Keratinocyte (primary cell): ENCODE measurements at regions not wholly inside any gene's neighbourhood (a gene's known extent, or its start where the extent isn't known, plus 50 kb on each side); places are given as distances from the start of the nearest gene placed in this dataset.
A peak's percentile ranks its signal among the peaks of the same experiment; 100 is the strongest.

ENCODE experiments used
- DNase-seq: peaks from one replicate; pipeline ENCODE4 v3.0.0-alpha.2; 2011; ENCODE audit warnings: low read depth, missing footprints, low spot score
- FAIRE-seq: peaks from 2 replicates; lab custom pipeline; 2011; peaks lifted over from hg19 to GRCh38; lab: Jason Lieb, UNC
- H2AFZ ChIP-seq: 2 replicates; pipeline ENCODE4 v1.6.0; 2012; ENCODE audit warnings: low read length, control low read depth, inconsistent platforms; ENCODE audit not compliant: control insufficient read depth
- H3K27ac ChIP-seq: 2 replicates; pipeline ENCODE4 v1.5.1; 2011; ENCODE audit warnings: low read length; ENCODE audit not compliant: control insufficient read depth, insufficient read depth
- H3K27me3 ChIP-seq: 3 replicates; pipeline ENCODE4 v1.6.0; 2011; ENCODE audit warnings: low read length; ENCODE audit not compliant: control insufficient read depth, insufficient read depth; ENCODE audit errors: extremely low read depth
- H3K36me3 ChIP-seq, 2 experiments: 2 replicates in 1 of 2; 3 replicates in 1 of 2; pipeline ENCODE4 v1.5.1; 2011; ENCODE audit warnings: low read length in 2 of 2, mild to moderate bottlenecking in 1 of 2; ENCODE audit not compliant: control insufficient read depth in 2 of 2, insufficient read depth in 2 of 2; ENCODE audit errors: extremely low read depth in 1 of 2
- H3K4me1 ChIP-seq: 3 replicates; pipeline ENCODE4 v1.5.1; 2011; ENCODE audit warnings: low read length; ENCODE audit not compliant: control insufficient read depth, insufficient read depth; ENCODE audit errors: extremely low read depth
- H3K4me2 ChIP-seq: 3 replicates; pipeline ENCODE4 v1.6.0; 2011; ENCODE audit warnings: low read depth, low read length; ENCODE audit not compliant: control insufficient read depth, insufficient read depth; ENCODE audit errors: extremely low read depth
- H3K4me3 ChIP-seq, 3 experiments: fragments of 200-600 bp in 1 of 3; sonication (generic) in 1 of 3; 2 replicates in 2 of 3; 3 replicates in 1 of 3; pipeline ENCODE4 v1.5.1; 2011 to 2016; ENCODE audit warnings: low read length in 3 of 3, mild to moderate bottlenecking in 3 of 3, control low read depth in 2 of 3, inconsistent platforms in 1 of 3, low read depth in 1 of 3, mixed read lengths in 1 of 3, mixed run types in 1 of 3, moderate library complexity in 1 of 3; ENCODE audit not compliant: control insufficient read depth in 2 of 3, insufficient read depth in 2 of 3; ENCODE audit errors: extremely low read depth in 1 of 3
- H3K79me2 ChIP-seq: 2 replicates; pipeline ENCODE4 v1.6.0; 2012; ENCODE audit warnings: low read length; ENCODE audit not compliant: control insufficient read depth, insufficient read depth
- H3K9ac ChIP-seq: 3 replicates; pipeline ENCODE4 v1.6.0; 2011; ENCODE audit warnings: low read length; ENCODE audit not compliant: control insufficient read depth, insufficient read depth; ENCODE audit errors: extremely low read depth
- H3K9me1 ChIP-seq: 3 replicates; pipeline ENCODE4 v1.6.0; 2011; ENCODE audit warnings: low read length; ENCODE audit not compliant: control insufficient read depth, insufficient read depth; ENCODE audit errors: extremely low read depth
- H3K9me3 ChIP-seq: 2 replicates; pipeline ENCODE4 v1.5.1; 2012; ENCODE audit warnings: low read depth, low read length; ENCODE audit not compliant: control insufficient read depth
- H4K20me1 ChIP-seq: 3 replicates; pipeline ENCODE4 v1.6.0; 2011; ENCODE audit warnings: low read length; ENCODE audit not compliant: control insufficient read depth, insufficient read depth; ENCODE audit errors: extremely low read depth
- EZH2 ChIP-seq: IDR thresholded peaks from one replicate; pipeline ENCODE4 v1.6.1; 2012; ENCODE audit warnings: inconsistent platforms, mild to moderate bottlenecking, low read length, moderate library complexity
- dilution Hi-C: fragments of 300-500 bp; cut with MboI; formaldehyde crosslinking; loops from one replicate; pipeline ENCODE4 v1.7.0; 2020; ENCODE audit warnings: low sequenced_read_pairs; ENCODE audit not compliant: extremely low pct_ligation_motif_present
- TF ChIP-seq, protein P1 (sequence below), 3 experiments: IDR thresholded peaks in 1 of 3; conservative IDR thresholded peaks in 1 of 3; optimal IDR thresholded peaks in 1 of 3; 2 replicates in 2 of 3; 3 replicates in 1 of 3; pipeline versions ENCODE3 to v1.5.1; 2011; ENCODE audit warnings: low read length in 3 of 3, mild to moderate bottlenecking in 3 of 3, moderate library complexity in 2 of 3, control low read depth in 1 of 3, inconsistent platforms in 1 of 3; ENCODE audit not compliant: insufficient read depth in 2 of 3; ENCODE audit errors: extremely low read depth in 1 of 3

DNA sequence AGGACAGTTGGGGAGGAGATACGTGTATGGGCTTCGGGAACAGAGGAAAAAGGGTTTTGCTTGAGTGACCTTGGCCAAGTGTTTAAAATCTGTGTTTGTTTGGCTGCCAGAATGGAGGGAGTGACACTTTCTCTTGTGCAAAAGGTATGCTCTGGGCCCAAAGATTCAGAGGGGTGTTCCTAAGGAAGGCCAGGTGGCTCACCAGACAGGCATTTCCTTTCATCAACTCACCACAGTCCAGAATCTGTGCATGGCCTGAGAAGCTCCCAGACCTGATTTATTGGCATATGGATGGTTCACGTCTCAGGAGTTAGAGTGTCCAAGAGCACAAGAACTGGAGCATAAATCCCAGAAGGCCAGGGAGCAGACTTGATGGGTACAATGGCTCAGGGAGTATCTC lies 53.4 kb upstream of the NLK start:
- peak overlapping the region; percentile 35 for H3K4me2 ChIP-seq
- H3K9me3 ChIP-seq = no peaks in the 10 kb centered on the region
- no peaks in the 10 kb centered on the region for H4K20me1 ChIP-seq
- FAIRE-seq = peak; percentile 88
- peaks cover 22% of the 10 kb centered on the region for H3K4me1 ChIP-seq
- no peak for TF ChIP-seq EZH2
- TF ChIP-seq, protein P1, sequence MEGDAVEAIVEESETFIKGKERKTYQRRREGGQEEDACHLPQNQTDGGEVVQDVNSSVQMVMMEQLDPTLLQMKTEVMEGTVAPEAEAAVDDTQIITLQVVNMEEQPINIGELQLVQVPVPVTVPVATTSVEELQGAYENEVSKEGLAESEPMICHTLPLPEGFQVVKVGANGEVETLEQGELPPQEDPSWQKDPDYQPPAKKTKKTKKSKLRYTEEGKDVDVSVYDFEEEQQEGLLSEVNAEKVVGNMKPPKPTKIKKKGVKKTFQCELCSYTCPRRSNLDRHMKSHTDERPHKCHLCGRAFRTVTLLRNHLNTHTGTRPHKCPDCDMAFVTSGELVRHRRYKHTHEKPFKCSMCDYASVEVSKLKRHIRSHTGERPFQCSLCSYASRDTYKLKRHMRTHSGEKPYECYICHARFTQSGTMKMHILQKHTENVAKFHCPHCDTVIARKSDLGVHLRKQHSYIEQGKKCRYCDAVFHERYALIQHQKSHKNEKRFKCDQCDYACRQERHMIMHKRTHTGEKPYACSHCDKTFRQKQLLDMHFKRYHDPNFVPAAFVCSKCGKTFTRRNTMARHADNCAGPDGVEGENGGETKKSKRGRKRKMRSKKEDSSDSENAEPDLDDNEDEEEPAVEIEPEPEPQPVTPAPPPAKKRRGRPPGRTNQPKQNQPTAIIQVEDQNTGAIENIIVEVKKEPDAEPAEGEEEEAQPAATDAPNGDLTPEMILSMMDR (optimal IDR thresholded peaks at IDR 0.05 in 1 of 3, IDR thresholded peaks at IDR 0.05 in 1 of 3, conservative IDR thresholded peaks at IDR 0.05 in 1 of 3; ENCODE audit: extremely low read depth in 1 of 3, insufficient read depth in 2 of 3, low read length in 3 of 3) = no peak
- no peaks in the 10 kb centered on the region for H3K27me3 ChIP-seq
- H3K9me1 ChIP-seq = no peaks in the 10 kb centered on the region
- H2AFZ ChIP-seq = peak overlapping the region; percentile 39
- DNase-seq = no peak
- H3K27ac ChIP-seq = no peak overlapping the region
- H3K36me3 ChIP-seq = no peaks in the 10 kb centered on the region
- no peak overlapping the region for H3K9ac ChIP-seq
- no peak overlapping the region for H3K4me3 ChIP-seq
- no peaks in the 10 kb centered on the region for H3K79me2 ChIP-seq
- dilution Hi-C loops = no loop called here

DNA sequence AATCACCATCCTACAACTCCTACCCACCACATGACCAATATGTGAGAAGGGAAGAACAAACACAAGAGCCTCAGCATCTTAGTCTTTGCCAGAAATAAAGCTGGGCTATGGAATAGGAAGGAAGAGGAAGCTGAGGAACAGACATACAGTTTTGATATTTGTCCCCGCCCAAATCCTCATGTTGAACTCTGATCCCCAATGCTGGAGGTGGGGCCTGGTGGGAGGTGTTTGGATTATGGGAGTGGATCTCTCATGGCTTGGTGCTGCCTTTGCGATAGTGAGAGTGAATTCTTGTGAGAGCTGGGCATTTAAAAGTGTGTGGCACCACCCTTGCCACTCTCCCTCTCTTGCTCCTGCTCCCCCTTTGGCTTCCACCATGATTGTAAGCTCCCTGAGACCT lies 52.4 kb upstream of the NLK start:
- Histone ChIP-seq H3K9me1 (no peaks in the 10 kb centered on the region), H3K79me2 (no peaks in the 10 kb centered on the region), H4K20me1 (no peaks in the 10 kb centered on the region), H3K9me3 (no peaks in the 10 kb centered on the region), H3K9ac (no peak overlapping the region), H3K36me3 (no peaks in the 10 kb centered on the region), H3K27me3 (no peaks in the 10 kb centered on the region), H2AFZ (no peak overlapping the region), H3K4me1 (peaks cover 16% of the 10 kb centered on the region), H3K4me2 (no peak overlapping the region), H3K27ac (no peak overlapping the region), H3K4me3 (no peak overlapping the region)
- DNase-seq (no peak), FAIRE-seq (no peak)
- TF ChIP-seq, protein P1 (optimal IDR thresholded peaks at IDR 0.05 in 1 of 3, IDR thresholded peaks at IDR 0.05 in 1 of 3, conservative IDR thresholded peaks at IDR 0.05 in 1 of 3; ENCODE audit: extremely low read depth in 1 of 3, insufficient read depth in 2 of 3, low read length in 3 of 3) = no peak
- no peak for TF ChIP-seq EZH2
- dilution Hi-C loops = no loop called here
